Osteoblast (primary cell): ENCODE measurements at regions not wholly inside any gene's neighbourhood (a gene's known extent, or its start where the extent isn't known, plus 50 kb on each side); places are given as distances from the start of the nearest gene placed in this dataset.

Experiments
- DNase-seq: peaks from one replicate; pipeline ENCODE4 v3.0.0; 2011; ENCODE audit warnings: low spot score, mixed read lengths; ENCODE audit not compliant: insufficient read length; ENCODE audit errors: missing footprints
- H2AFZ ChIP-seq: 2 replicates; pipeline ENCODE4 v1.6.0; 2011; ENCODE audit warnings: mild to moderate bottlenecking, low read length
- H3K27ac ChIP-seq: 2 replicates; pipeline ENCODE4 v1.5.1; 2011; ENCODE audit warnings: mild to moderate bottlenecking, low read depth, low read length, moderate library complexity
- H3K27me3 ChIP-seq: 2 replicates; pipeline ENCODE4 v1.6.0; 2012; ENCODE audit warnings: mild to moderate bottlenecking, control low read depth, inconsistent platforms, low read length, moderate library complexity; ENCODE audit not compliant: insufficient read depth
- H3K36me3 ChIP-seq: 2 replicates; pipeline ENCODE4 v1.5.1; 2011; ENCODE audit warnings: mild to moderate bottlenecking, low read length, control low read depth, moderate library complexity; ENCODE audit not compliant: insufficient read depth
- H3K4me1 ChIP-seq: 2 replicates; pipeline ENCODE4 v1.5.1; 2011; ENCODE audit warnings: mild to moderate bottlenecking, low read length, control low read depth, moderate library complexity; ENCODE audit not compliant: insufficient read depth
- H3K4me2 ChIP-seq: 2 replicates; pipeline ENCODE4 v1.6.0; 2011; ENCODE audit warnings: mild to moderate bottlenecking, low read length; ENCODE audit not compliant: insufficient read depth
- H3K4me3 ChIP-seq: fragments of 200-600 bp; sonication (generic); 3 replicates; pipeline ENCODE4 v1.5.1; 2012; ENCODE audit warnings: mild to moderate bottlenecking, low read length, inconsistent platforms; ENCODE audit not compliant: insufficient read depth
- H3K79me2 ChIP-seq: 2 replicates; pipeline ENCODE4 v1.6.0; 2012; ENCODE audit warnings: mild to moderate bottlenecking, low read length, control low read depth, inconsistent platforms; ENCODE audit not compliant: insufficient read depth
- H3K9me3 ChIP-seq: 2 replicates; pipeline ENCODE4 v1.5.1; 2011; ENCODE audit warnings: low read depth, low read length, control low read depth
- H4K20me1 ChIP-seq: 2 replicates; pipeline ENCODE4 v1.6.0; 2012; ENCODE audit warnings: mild to moderate bottlenecking, low read length, control low read depth; ENCODE audit not compliant: insufficient read depth
- TF ChIP-seq, protein P1 (sequence below): IDR thresholded peaks from 2 replicates; pipeline ENCODE4 v1.5.1; 2011; ENCODE audit warnings: mild to moderate bottlenecking, low read depth, low read length, moderate library complexity; ENCODE audit errors: extremely low read depth

DNA sequence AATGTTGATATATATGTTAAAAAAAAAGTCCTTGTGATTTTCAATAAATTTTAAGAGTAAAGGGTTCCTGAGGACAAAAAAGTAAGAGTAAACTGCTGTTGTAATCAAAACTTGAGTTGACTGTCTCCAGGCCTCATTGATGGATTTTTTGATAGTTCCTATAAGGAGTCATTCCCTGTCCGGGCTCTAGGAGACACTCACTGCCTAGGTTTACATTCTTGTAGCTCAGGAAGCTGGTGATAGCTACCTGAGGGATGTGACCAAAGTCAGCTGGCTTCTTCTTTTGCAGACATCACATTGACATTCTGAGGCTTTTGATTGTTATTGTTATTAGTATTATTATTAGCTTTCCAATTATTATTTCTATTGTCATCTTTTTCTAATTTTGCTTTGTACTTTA lies 116.5 kb upstream of the FBXL7 start:
- H3K36me3 ChIP-seq = no peaks in the 10 kb centered on the region
- no peak for DNase-seq
- H3K4me2 ChIP-seq = no peak overlapping the region
- no peak overlapping the region for H3K4me3 ChIP-seq
- H3K9me3 ChIP-seq = no peaks in the 10 kb centered on the region
- no peaks in the 10 kb centered on the region for H3K27me3 ChIP-seq
- TF ChIP-seq, protein P1, sequence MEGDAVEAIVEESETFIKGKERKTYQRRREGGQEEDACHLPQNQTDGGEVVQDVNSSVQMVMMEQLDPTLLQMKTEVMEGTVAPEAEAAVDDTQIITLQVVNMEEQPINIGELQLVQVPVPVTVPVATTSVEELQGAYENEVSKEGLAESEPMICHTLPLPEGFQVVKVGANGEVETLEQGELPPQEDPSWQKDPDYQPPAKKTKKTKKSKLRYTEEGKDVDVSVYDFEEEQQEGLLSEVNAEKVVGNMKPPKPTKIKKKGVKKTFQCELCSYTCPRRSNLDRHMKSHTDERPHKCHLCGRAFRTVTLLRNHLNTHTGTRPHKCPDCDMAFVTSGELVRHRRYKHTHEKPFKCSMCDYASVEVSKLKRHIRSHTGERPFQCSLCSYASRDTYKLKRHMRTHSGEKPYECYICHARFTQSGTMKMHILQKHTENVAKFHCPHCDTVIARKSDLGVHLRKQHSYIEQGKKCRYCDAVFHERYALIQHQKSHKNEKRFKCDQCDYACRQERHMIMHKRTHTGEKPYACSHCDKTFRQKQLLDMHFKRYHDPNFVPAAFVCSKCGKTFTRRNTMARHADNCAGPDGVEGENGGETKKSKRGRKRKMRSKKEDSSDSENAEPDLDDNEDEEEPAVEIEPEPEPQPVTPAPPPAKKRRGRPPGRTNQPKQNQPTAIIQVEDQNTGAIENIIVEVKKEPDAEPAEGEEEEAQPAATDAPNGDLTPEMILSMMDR = peak; percentile 55
- no peak overlapping the region for H3K27ac ChIP-seq
- no peaks in the 10 kb centered on the region for H3K79me2 ChIP-seq
- no peaks in the 10 kb centered on the region for H3K4me1 ChIP-seq
- H4K20me1 ChIP-seq = no peaks in the 10 kb centered on the region
- H2AFZ ChIP-seq = no peak overlapping the region

DNA sequence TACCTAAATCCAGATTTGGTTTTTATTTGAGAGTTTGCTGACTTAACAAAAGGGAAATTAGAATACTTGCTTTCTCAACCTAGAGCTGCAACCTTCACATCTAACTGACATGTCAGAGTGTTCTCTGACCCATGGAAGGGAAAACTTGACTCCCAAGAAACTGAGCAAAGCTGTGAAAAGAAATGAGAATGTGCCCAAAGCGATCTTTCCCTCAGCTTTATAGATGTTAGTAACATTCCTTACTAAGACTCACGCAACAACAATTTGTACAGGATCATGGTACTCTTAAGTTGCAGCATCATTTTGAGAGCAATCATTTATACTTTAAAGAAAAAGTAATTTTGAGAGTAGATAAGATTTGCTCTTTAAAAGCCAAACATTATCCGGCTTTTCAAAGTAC lies 117.0 kb upstream of the FBXL7 start:
- no peaks in the 10 kb centered on the region for H3K36me3 ChIP-seq
- no peaks in the 10 kb centered on the region for H3K4me1 ChIP-seq
- no peak overlapping the region for H3K4me2 ChIP-seq
- H3K79me2 ChIP-seq = no peaks in the 10 kb centered on the region
- H3K4me3 ChIP-seq = no peak overlapping the region
- DNase-seq = no peak
- H3K27me3 ChIP-seq = no peaks in the 10 kb centered on the region
- TF ChIP-seq, protein P1 = no peak
- no peak overlapping the region for H3K27ac ChIP-seq
- no peaks in the 10 kb centered on the region for H3K9me3 ChIP-seq
- H4K20me1 ChIP-seq = no peaks in the 10 kb centered on the region
- no peak overlapping the region for H2AFZ ChIP-seq

DNA sequence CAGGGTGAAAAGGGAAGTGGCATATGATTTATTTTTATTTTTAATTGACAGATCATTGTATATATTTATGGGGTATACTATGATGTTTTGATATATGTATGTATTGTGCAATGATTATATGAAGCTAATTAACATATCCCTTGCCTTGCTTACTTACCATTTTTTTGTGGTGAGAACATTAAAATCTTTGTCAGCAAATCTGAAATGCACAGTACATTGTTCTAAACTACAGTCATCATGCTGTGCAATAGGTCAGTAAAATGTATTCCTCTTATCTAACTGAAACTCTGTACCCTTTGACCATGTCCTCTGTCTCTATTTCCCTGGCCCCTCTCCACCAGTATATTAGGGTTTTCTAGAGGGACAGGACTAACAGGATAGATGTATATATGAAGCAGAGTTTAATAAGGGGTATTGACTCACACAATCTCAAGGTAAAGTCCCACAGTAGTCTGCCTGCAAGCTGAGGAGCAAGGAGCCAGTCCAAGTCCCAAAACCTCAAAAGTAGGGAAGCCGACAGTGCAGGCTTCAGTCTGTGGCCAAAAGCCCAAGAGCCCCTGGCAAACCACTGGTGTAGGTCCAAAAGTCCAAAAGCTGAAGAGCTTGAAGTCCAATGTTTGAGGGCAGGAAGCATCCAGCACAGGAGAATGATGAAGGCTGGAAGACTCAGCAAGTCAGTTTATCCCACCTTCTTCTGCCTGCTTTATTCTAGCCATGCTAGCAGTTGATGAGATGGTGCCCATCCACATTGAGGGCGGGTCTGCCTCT lies 122.2 kb upstream of the FBXL7 start:
- Histone ChIP-seq H3K27ac (no peak overlapping the region), H3K27me3 (no peaks in the 10 kb centered on the region), H2AFZ (no peak overlapping the region), H3K36me3 (no peaks in the 10 kb centered on the region), H4K20me1 (no peaks in the 10 kb centered on the region), H3K79me2 (no peaks in the 10 kb centered on the region), H3K4me3 (no peak overlapping the region), H3K9me3 (no peaks in the 10 kb centered on the region), H3K4me1 (no peaks in the 10 kb centered on the region), H3K4me2 (no peak overlapping the region)
- TF ChIP-seq, protein P1 = no peak
- no peak for DNase-seq

DNA sequence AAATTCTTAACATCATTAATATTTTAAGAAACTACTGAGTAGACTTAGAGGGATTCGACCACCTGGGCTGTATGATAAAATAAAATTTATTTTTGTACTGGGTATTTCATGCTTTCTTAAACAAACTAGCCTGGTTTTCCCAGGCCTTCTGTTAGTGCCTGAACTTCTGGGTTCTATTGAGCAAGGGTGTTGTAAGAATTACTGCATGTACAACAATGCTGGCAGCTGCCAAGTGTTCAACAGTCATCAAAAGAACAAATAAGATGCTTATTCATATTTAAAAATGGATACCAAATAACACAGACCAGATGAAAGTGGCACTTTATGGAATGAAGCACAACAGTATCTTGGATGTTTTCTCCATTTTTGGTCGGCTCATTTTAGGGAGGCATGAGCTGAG lies 123.2 kb upstream of the FBXL7 start:
- Histone ChIP-seq H3K27ac (no peak overlapping the region), H4K20me1 (no peaks in the 10 kb centered on the region), H3K4me3 (no peak overlapping the region), H3K4me2 (no peak overlapping the region), H3K4me1 (no peaks in the 10 kb centered on the region), H3K36me3 (no peaks in the 10 kb centered on the region), H3K27me3 (no peaks in the 10 kb centered on the region), H3K79me2 (no peaks in the 10 kb centered on the region), H2AFZ (no peak overlapping the region), H3K9me3 (no peaks in the 10 kb centered on the region)
- TF ChIP-seq, protein P1 = no peak
- no peak for DNase-seq
